Karpas-422 (cell line): ENCODE measurements at regions not wholly inside any gene's neighbourhood (a gene's known extent, or its start where the extent isn't known, plus 50 kb on each side); places are given as distances from the start of the nearest gene placed in this dataset.

ENCODE experiments used
- DNase-seq: peaks from one replicate; pipeline ENCODE4 v3.0.0-alpha.2; 2015
- H2AFZ ChIP-seq: fragments of 200-600 bp; sonication (generic); 2 replicates; pipeline ENCODE4 v1.6.1; 2014; ENCODE audit warnings: antibody characterized with exemption, low read length, mixed read lengths
- H3K27ac ChIP-seq: fragments of 200-600 bp; sonication (generic); 2 replicates; pipeline ENCODE4 v1.5.1; 2014; ENCODE audit warnings: mild to moderate bottlenecking, low read length, moderate library complexity
- H3K27me3 ChIP-seq: fragments of 200-600 bp; sonication (generic); 2 replicates; pipeline ENCODE4 v1.6.1; 2014; ENCODE audit warnings: low read length, mixed read lengths
- H3K36me3 ChIP-seq: fragments of 200-600 bp; sonication (generic); 2 replicates; pipeline ENCODE4 v1.6.1; 2014; ENCODE audit warnings: low read length, mixed read lengths; ENCODE audit not compliant: insufficient read depth
- H3K4me1 ChIP-seq: fragments of 200-600 bp; sonication (generic); 2 replicates; pipeline ENCODE4 v1.6.1; 2014; ENCODE audit warnings: mild to moderate bottlenecking, low read length, mixed read lengths
- H3K4me2 ChIP-seq: fragments of 200-600 bp; sonication (generic); 2 replicates; pipeline ENCODE4 v1.6.1; 2014; ENCODE audit warnings: low read length, low read depth, mild to moderate bottlenecking; ENCODE audit not compliant: poor library complexity, severe bottlenecking
- H3K4me3 ChIP-seq: fragments of 200-600 bp; sonication (generic); 2 replicates; pipeline ENCODE4 v1.5.1; 2014; ENCODE audit warnings: mild to moderate bottlenecking, antibody characterized with exemption, low read length, mixed read lengths
- H3K79me2 ChIP-seq: fragments of 200-600 bp; sonication (generic); 2 replicates; pipeline ENCODE4 v1.6.1; 2014; ENCODE audit warnings: mild to moderate bottlenecking, low read length, mixed read lengths
- H3K9ac ChIP-seq: fragments of 200-600 bp; sonication (generic); 2 replicates; pipeline ENCODE4 v1.6.0; 2014; ENCODE audit warnings: low read length
- H3K9me2 ChIP-seq: fragments of 200-600 bp; sonication (generic), shearing (Covaris generic); replicated peaks from 2 replicates; pipeline ENCODE4 v1.6.0; 2014; ENCODE audit warnings: mild to moderate bottlenecking, low read length, moderate library complexity; ENCODE audit not compliant: insufficient read depth
- H3K9me3 ChIP-seq: fragments of 300-700, 200-600 bp; sonication (generic); 2 replicates; pipeline ENCODE4 v1.6.1; 2014; ENCODE audit warnings: low read length, mixed read lengths
- H4K20me1 ChIP-seq: fragments of 200-600 bp; sonication (generic); 2 replicates; pipeline ENCODE4 v1.6.1; 2014; ENCODE audit warnings: mild to moderate bottlenecking, antibody characterized with exemption, low read length, low read depth; ENCODE audit not compliant: insufficient read depth

DNA sequence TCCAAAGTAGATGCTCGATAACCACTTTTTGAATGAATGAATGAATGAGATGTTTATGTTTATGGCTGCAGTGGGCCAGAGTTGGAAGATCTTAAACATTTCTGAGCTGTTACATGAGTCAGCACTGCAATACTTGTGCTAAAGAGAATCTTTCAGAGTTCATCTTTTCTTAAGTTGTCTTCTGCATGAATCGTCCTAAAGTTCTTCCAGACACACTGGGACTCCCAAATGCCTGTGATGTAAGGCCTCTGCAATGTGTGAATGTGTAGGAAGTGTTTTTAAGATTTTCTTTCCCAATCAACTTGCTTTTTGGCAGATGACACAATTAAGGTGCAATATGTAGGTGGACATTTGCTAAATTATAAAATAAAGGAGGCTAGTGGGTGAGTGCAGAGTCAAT, 50.3 kb upstream of the TRIM9 start:
- H3K36me3 ChIP-seq, result no peaks in the 10 kb centered on the region
- no peak overlapping the region for H3K27ac ChIP-seq
- no peaks in the 10 kb centered on the region for H3K4me1 ChIP-seq
- no peaks in the 10 kb centered on the region for H3K79me2 ChIP-seq
- H3K4me3 ChIP-seq, result no peak overlapping the region
- H3K4me2 ChIP-seq, result no peak overlapping the region
- H3K27me3 ChIP-seq, result no peaks in the 10 kb centered on the region; the same call in 1 of the 2 replicates
- no peak for DNase-seq
- no peaks in the 10 kb centered on the region for H3K9me2 ChIP-seq
- no peaks in the 10 kb centered on the region for H4K20me1 ChIP-seq
- H3K9ac ChIP-seq, result no peak overlapping the region
- H3K9me3 ChIP-seq, result no peaks in the 10 kb centered on the region
- H2AFZ ChIP-seq, result no peak overlapping the region

DNA sequence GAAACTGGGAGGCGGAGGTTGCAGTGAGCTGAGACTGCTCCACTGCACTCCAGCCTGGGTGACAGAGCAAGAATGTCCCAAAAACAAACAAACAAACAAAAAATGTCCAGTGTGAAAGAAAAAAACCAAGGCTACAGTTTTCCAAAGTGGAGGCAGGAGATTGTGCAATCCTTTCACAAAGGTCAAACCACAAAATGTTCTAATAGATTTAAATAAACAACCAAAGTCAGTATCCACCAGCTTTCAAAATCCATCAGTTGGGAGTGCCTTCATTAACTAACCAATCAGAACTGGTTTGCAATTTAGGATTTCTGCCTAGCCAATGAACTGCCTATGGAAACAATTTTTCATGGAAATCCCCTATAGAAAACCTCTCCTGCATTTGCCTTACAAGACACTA, 52.3 kb upstream of the TRIM9 start:
- Histone ChIP-seq H3K9me3 (no peaks in the 10 kb centered on the region), H3K79me2 (no peaks in the 10 kb centered on the region), H3K9me2 (no peaks in the 10 kb centered on the region), H3K36me3 (no peaks in the 10 kb centered on the region), H3K4me2 (no peak overlapping the region), H2AFZ (no peak overlapping the region), H3K27me3 (no peaks in the 10 kb centered on the region; the same call in 1 of the 2 replicates), H3K9ac (no peak overlapping the region), H4K20me1 (no peaks in the 10 kb centered on the region), H3K27ac (no peak overlapping the region), H3K4me1 (no peaks in the 10 kb centered on the region), H3K4me3 (no peak overlapping the region)
- DNase-seq, result no peak

DNA sequence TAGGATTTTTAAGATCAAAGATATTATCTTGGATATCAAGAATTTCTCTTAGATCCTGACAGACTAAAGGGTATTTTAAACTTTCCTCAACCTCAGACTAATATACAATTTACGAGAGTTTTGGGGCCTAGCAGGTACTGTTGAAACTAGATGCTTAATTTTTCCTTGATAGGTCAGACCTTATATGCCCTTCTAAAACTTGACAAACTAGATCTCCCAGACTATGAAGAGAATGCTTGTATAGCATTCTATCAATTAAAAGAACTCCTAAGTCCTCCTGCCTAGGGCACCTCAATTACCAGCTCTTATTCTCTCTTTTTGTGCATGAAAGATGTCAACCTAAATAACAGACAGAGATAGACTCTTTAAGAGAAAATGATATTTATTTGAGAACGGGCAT, 60.4 kb upstream of the TRIM9 start:
- Histone ChIP-seq H3K9ac (no peak overlapping the region), H3K9me3 (no peaks in the 10 kb centered on the region), H3K4me1 (no peaks in the 10 kb centered on the region), H3K27me3 (no peaks in the 10 kb centered on the region), H2AFZ (no peak overlapping the region), H3K36me3 (no peaks in the 10 kb centered on the region), H4K20me1 (no peaks in the 10 kb centered on the region), H3K27ac (no peak overlapping the region), H3K4me2 (no peak overlapping the region), H3K4me3 (no peak overlapping the region), H3K79me2 (no peaks in the 10 kb centered on the region), H3K9me2 (no peaks in the 10 kb centered on the region)
- DNase-seq, result no peak

DNA sequence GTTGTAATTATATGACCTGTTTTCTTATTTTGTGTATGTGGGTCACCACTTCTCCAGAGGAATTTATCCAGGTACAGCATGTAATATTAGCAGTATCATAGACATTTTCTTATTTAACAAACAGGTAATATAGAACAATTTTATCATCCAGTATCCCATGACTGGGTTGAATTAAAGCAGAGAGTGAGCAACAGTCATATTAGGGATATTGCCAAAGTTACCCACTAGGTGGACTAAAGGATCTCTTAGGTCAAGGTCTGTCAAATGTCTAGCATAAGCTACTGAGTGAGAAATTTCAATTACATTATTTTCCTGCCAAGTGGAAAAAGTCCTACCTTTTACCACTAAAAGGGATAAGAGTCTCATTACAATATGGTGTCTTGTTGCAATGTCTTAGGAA, 62.1 kb upstream of the TRIM9 start:
- Histone ChIP-seq H3K27me3 (no peaks in the 10 kb centered on the region), H3K79me2 (no peaks in the 10 kb centered on the region), H3K27ac (no peak overlapping the region), H3K9me2 (no peaks in the 10 kb centered on the region), H3K9me3 (no peaks in the 10 kb centered on the region), H3K4me1 (0 out of 2 replicates have a peak, but pooled peaks cover 3% of the 10 kb centered on the region), H3K4me3 (no peak overlapping the region), H2AFZ (no peak overlapping the region), H3K36me3 (no peaks in the 10 kb centered on the region), H4K20me1 (no peaks in the 10 kb centered on the region), H3K4me2 (no peak overlapping the region), H3K9ac (no peak overlapping the region)
- DNase-seq, result peak; percentile 79

DNA sequence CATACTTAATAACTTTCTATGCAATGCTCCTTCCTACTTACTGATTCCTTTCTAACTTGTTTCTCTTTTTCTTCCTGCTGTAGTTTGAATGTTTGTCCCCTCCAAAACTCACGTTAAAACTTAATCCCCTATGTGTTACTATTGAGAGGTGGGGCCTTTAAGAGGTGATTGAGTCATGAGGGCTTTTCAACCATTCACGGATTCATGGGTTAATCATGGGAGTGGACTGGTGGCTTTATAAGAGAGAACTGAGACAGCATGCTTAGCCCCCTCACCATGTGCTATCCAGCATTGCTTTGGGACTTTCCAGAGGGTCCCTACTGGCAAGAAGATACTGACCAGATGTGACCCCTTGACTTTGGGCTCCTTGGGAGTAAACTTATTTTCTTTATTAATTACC, 66.0 kb upstream of the TRIM9 start:
- H3K4me3 ChIP-seq, result no peak overlapping the region
- no peak overlapping the region for H3K9ac ChIP-seq
- H3K27me3 ChIP-seq, result no peaks in the 10 kb centered on the region
- H3K27ac ChIP-seq, result no peak overlapping the region
- H3K4me2 ChIP-seq, result no peak overlapping the region
- no peak overlapping the region for H2AFZ ChIP-seq
- no peaks in the 10 kb centered on the region for H3K36me3 ChIP-seq
- H3K9me3 ChIP-seq, result no peaks in the 10 kb centered on the region
- H3K9me2 ChIP-seq, result no peaks in the 10 kb centered on the region
- peaks cover 10% of the 10 kb centered on the region for H3K4me1 ChIP-seq
- H3K79me2 ChIP-seq, result no peaks in the 10 kb centered on the region
- no peaks in the 10 kb centered on the region for H4K20me1 ChIP-seq
- no peak for DNase-seq

DNA sequence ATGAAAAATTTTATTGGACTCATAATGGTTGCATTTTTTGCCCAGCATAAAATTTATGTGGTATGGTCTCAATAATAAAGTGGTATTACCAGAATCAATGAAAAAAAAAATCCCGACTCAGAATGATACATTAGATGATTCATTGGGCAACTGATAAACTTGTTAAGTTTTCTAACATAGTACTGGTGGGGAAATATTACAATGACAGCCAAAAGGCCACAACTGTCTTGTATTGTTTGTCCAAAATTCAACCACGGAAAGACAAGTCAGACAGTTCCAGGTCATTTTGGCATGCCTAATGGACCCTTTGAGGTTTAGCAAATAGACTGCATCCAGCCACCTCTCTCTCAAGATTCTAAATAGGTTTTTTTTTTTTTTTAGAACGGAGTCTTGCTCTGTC, 70.5 kb upstream of the TRIM9 start:
- no peaks in the 10 kb centered on the region for H4K20me1 ChIP-seq
- no peaks in the 10 kb centered on the region for H3K9me2 ChIP-seq
- no peaks in the 10 kb centered on the region for H3K36me3 ChIP-seq
- no peak overlapping the region for H2AFZ ChIP-seq
- H3K27me3 ChIP-seq, result no peaks in the 10 kb centered on the region
- H3K27ac ChIP-seq, result no peak overlapping the region
- no peak overlapping the region for H3K9ac ChIP-seq
- no peaks in the 10 kb centered on the region for H3K79me2 ChIP-seq
- no peak overlapping the region for H3K4me2 ChIP-seq
- no peak for DNase-seq
- no peaks in the 10 kb centered on the region for H3K9me3 ChIP-seq
- no peak overlapping the region for H3K4me3 ChIP-seq
- peaks cover 10% of the 10 kb centered on the region for H3K4me1 ChIP-seq

DNA sequence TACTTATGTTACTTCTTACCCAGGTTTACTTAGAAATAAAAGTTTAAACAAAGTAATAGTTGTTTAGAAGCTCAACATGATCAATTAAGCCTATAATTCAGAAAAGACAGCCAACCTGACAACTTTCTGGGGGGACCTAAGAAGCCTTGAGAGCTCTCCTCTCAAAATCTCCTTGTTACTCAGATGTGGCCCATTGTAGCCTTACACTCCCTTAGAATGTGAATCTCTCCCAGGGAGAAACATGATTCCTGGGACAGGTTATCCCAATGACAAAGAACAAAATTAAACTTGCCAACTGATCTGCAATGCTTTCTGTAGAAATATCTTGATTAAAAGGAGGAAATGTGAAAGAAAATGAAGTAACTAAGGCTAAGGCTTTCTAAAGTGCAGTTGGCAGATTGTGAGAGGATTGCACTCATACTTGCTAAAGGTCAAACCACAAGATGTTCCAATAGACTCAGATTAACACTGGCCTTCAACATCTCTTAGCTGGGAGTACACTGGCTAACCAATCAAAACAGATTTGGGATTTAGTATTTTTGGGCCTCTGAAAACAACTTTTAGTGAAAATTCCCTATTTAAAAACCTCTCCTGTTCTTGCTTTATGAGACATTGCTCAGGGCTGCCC, 72.3 kb upstream of the TMX1 start:
- H4K20me1 ChIP-seq, result no peaks in the 10 kb centered on the region
- no peaks in the 10 kb centered on the region for H3K9me2 ChIP-seq
- H3K27ac ChIP-seq, result no peak overlapping the region
- H3K4me3 ChIP-seq, result no peak overlapping the region
- DNase-seq, result no peak
- H3K36me3 ChIP-seq, result no peaks in the 10 kb centered on the region
- no peak overlapping the region for H3K4me2 ChIP-seq
- H3K9me3 ChIP-seq, result no peaks in the 10 kb centered on the region
- no peak overlapping the region for H2AFZ ChIP-seq
- H3K4me1 ChIP-seq, result peaks cover 8% of the 10 kb centered on the region
- H3K79me2 ChIP-seq, result no peaks in the 10 kb centered on the region
- H3K27me3 ChIP-seq, result no peaks in the 10 kb centered on the region
- H3K9ac ChIP-seq, result no peak overlapping the region

DNA sequence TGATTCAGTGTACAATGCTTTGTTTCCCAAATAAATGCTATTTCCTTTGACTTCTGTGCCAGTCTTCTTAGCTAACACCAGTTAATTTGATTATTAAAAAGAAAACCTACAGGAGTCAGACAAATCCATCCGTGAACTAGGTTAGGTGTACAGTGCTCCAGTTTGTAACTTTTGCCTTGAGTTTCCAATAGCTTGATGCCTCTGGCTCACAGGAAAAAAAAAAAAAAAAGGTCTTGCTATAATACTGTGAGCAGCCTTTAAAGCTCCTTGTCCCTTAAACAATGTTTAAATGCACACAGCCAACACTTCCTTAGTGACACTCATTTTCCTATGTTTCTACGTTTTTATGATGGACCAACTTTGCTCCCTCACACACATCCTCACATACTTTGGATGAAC, 71.8 kb upstream of the TMX1 start:
- Histone ChIP-seq H3K9ac (no peak overlapping the region), H3K9me2 (no peaks in the 10 kb centered on the region), H3K4me1 (peaks cover 6% of the 10 kb centered on the region), H3K79me2 (no peaks in the 10 kb centered on the region), H3K27me3 (no peaks in the 10 kb centered on the region), H3K4me2 (no peak overlapping the region), H4K20me1 (no peaks in the 10 kb centered on the region), H2AFZ (no peak overlapping the region), H3K4me3 (no peak overlapping the region), H3K27ac (no peak overlapping the region), H3K9me3 (no peaks in the 10 kb centered on the region), H3K36me3 (no peaks in the 10 kb centered on the region)
- DNase-seq, result no peak

DNA sequence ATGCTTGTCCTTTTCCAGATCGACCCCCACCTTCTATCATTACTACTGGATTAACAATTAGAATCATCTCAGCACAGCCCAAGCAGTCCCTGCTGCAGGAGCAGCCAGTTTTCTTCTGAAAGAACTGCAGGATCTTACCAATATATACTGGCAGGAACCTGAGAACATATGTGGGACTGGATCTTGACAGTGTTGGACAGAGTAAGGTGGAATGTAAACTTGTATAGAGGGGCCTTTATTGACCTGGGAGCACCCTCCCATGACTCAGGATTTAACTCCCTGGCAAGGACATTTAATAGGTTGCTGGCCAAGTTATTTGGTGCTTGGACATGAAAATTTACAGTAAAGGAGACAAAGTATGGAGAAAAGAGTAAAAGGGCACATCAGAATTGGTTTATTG, 66.2 kb upstream of the TMX1 start:
- Histone ChIP-seq H3K79me2 (no peaks in the 10 kb centered on the region), H4K20me1 (no peaks in the 10 kb centered on the region), H3K9me3 (no peaks in the 10 kb centered on the region), H3K27ac (no peak overlapping the region), H3K9me2 (no peaks in the 10 kb centered on the region), H3K4me1 (no peaks in the 10 kb centered on the region), H3K9ac (no peak overlapping the region), H2AFZ (no peak overlapping the region), H3K27me3 (no peaks in the 10 kb centered on the region), H3K4me3 (no peak overlapping the region), H3K4me2 (no peak overlapping the region), H3K36me3 (no peaks in the 10 kb centered on the region)
- no peak for DNase-seq
